HEK293 (cell line): ENCODE measurements at regions not wholly inside any gene's neighbourhood (a gene's known extent, or its start where the extent isn't known, plus 50 kb on each side); places are given as distances from the start of the nearest gene placed in this dataset.
A peak's percentile ranks its signal among the peaks of the same experiment; 100 is the strongest.

Experiments
- CTCF ChIA-PET: fragments of 350-600 bp; formaldehyde crosslinking; extraction: SDS; loops from one replicate; lab custom pipeline; 2021; ENCODE audit warnings: antibody characterized with exemption; lab: Yijun Ruan, JAX
- POLR2A ChIA-PET: fragments of 300-600 bp; formaldehyde crosslinking; extraction: SDS; loops from one replicate; lab custom pipeline; 2020; ENCODE audit warnings: antibody characterized with exemption, inconsistent platforms; lab: Yijun Ruan, JAX
- H3K27ac ChIP-seq: fragments of 200-500 bp; sonication (Bioruptor generic); 2 replicates; pipeline ENCODE4 v1.5.1; 2014; ENCODE audit warnings: low read depth, low read length, control low read depth, inconsistent platforms; ENCODE audit errors: extremely low read depth
- H3K36me3 ChIP-seq, 2 experiments: fragments of 200-500 bp in 1 of 2; sonication (Bioruptor generic) in 1 of 2; 1 replicate in 1 of 2; 2 replicates in 1 of 2; pipeline ENCODE4 v1.5.1; 2014 to 2017; ENCODE audit warnings: inconsistent platforms in 2 of 2, low read length in 2 of 2; ENCODE audit not compliant: control insufficient read depth in 2 of 2, insufficient read depth in 1 of 2
- H3K4me1 ChIP-seq: fragments of 200-500 bp; sonication (Bioruptor generic); 2 replicates; pipeline ENCODE4 v1.5.1; 2014; ENCODE audit warnings: mild to moderate bottlenecking, low read length, inconsistent platforms; ENCODE audit not compliant: control insufficient read depth, insufficient read depth
- H3K4me3 ChIP-seq: 2 replicates; pipeline ENCODE4 v1.5.1; 2011; ENCODE audit warnings: low read depth, mild to moderate bottlenecking, control low read depth, low read length, moderate library complexity
- H3K9me3 ChIP-seq: fragments of 200-500 bp; sonication (Bioruptor generic); 2 replicates; pipeline ENCODE4 v1.5.1; 2014; ENCODE audit warnings: low read depth, low read length, inconsistent platforms; ENCODE audit not compliant: control insufficient read depth, insufficient read depth
- FEZF1 ChIP-seq: fragments of 450-650 bp; formaldehyde crosslinking; IDR thresholded peaks from 2 replicates; pipeline ENCODE4 v1.5.1; 2016; ENCODE audit warnings: missing biosample characterization, missing genetic modification characterization
- OVOL3 ChIP-seq: fragments of 450-650 bp; formaldehyde crosslinking; IDR thresholded peaks from 2 replicates; pipeline ENCODE4 v1.5.1; 2016; ENCODE audit warnings: missing biosample characterization, missing genetic modification characterization
- PBX3 ChIP-seq: sonication (generic); formaldehyde crosslinking; IDR thresholded peaks from 2 replicates; pipeline ENCODE4 v1.8.1; 2022; ENCODE audit warnings: mild to moderate bottlenecking, moderate library complexity, missing genetic modification reagents
- SCRT2 ChIP-seq: fragments of 450-650 bp; formaldehyde crosslinking; IDR thresholded peaks from 2 replicates; pipeline ENCODE4 v1.5.1; 2016; ENCODE audit warnings: missing biosample characterization, missing genetic modification characterization
- WT1 ChIP-seq: fragments of 450-650 bp; formaldehyde crosslinking; IDR thresholded peaks from 2 replicates; pipeline ENCODE4 v1.5.1; 2016; ENCODE audit warnings: missing biosample characterization, missing genetic modification characterization
- ZBTB44 ChIP-seq: fragments of 450-650 bp; IDR thresholded peaks from 2 replicates; pipeline ENCODE4 v1.5.1; 2018; ENCODE audit warnings: missing biosample characterization, mild to moderate bottlenecking, missing genetic modification characterization
- ZEB2 ChIP-seq: fragments of 450-650 bp; formaldehyde crosslinking; IDR thresholded peaks from 2 replicates; pipeline ENCODE4 v1.5.1; 2016; ENCODE audit warnings: missing biosample characterization, missing genetic modification characterization
- ZFP37 ChIP-seq: fragments of 450-650 bp; formaldehyde crosslinking; IDR thresholded peaks from 2 replicates; pipeline ENCODE4 v1.5.1; 2016; ENCODE audit warnings: missing biosample characterization, missing genetic modification characterization
- ZNF112 ChIP-seq: fragments of 450-650 bp; formaldehyde crosslinking; IDR thresholded peaks from 2 replicates; pipeline ENCODE4 v1.5.0; 2017; ENCODE audit warnings: missing biosample characterization, missing genetic modification characterization
- ZNF133 ChIP-seq: fragments of 450-650 bp; formaldehyde crosslinking; IDR thresholded peaks from 2 replicates; pipeline ENCODE4 v1.5.1; 2016; ENCODE audit warnings: missing biosample characterization, missing genetic modification characterization
- ZNF169 ChIP-seq: fragments of 450-650 bp; formaldehyde crosslinking; IDR thresholded peaks from 2 replicates; pipeline ENCODE4 v1.5.1; 2016; ENCODE audit warnings: missing biosample characterization, missing genetic modification characterization
- ZNF221 ChIP-seq: fragments of 450-650 bp; formaldehyde crosslinking; IDR thresholded peaks from 2 replicates; pipeline ENCODE4 v1.5.1; 2017; ENCODE audit warnings: missing biosample characterization, missing genetic modification characterization, borderline replicate concordance
- ZNF24 ChIP-seq: fragments of 450-650 bp; formaldehyde crosslinking; IDR thresholded peaks from 2 replicates; pipeline ENCODE4 v1.5.1; 2016; ENCODE audit warnings: missing biosample characterization, missing genetic modification characterization
- ZNF394 ChIP-seq: fragments of 450-650 bp; formaldehyde crosslinking; IDR thresholded peaks from 2 replicates; pipeline ENCODE4 v1.5.1; 2016; ENCODE audit warnings: missing biosample characterization, missing genetic modification characterization, mild to moderate bottlenecking, moderate library complexity, borderline replicate concordance
- ZNF521 ChIP-seq: fragments of 450-650 bp; formaldehyde crosslinking; IDR thresholded peaks from 2 replicates; pipeline ENCODE4 v1.5.1; 2017; ENCODE audit warnings: missing biosample characterization, mild to moderate bottlenecking, missing genetic modification characterization
- ZNF580 ChIP-seq: fragments of 450-650 bp; formaldehyde crosslinking; IDR thresholded peaks from 2 replicates; pipeline ENCODE4 v1.5.1; 2016; ENCODE audit warnings: missing biosample characterization, missing genetic modification characterization
- ZNF670 ChIP-seq: fragments of 450-650 bp; formaldehyde crosslinking; IDR thresholded peaks from 2 replicates; pipeline ENCODE4 v1.5.1; 2016; ENCODE audit warnings: missing biosample characterization, missing genetic modification characterization, low read depth

- Histone ChIP-seq H3K4me1 (no peaks in the 10 kb centered on the region), H3K4me3 (no peak overlapping the region), H3K9me3 (no peaks in the 10 kb centered on the region)
- POLR2A ChIA-PET, result no interaction called here
- TF ChIP-seq OVOL3 (tag by site-specific recombination) (no peak), ZNF521 (tag by site-specific recombination) (no peak), ZNF394 (tag by site-specific recombination) (no peak), FEZF1 (tag by site-specific recombination) (no peak), ZNF670 (tag by site-specific recombination) (no peak), ZBTB44 (tag by site-specific recombination) (no peak), ZNF24 (no peak), ZEB2 (tag by site-specific recombination) (no peak), PBX3 (CRISPR knock-in tag) (no peak)
- TF ChIP-seq, all 188 proteins: peak for 0
- H3K36me3 ChIP-seq, result no peaks in the 10 kb centered on the region
- CTCF ChIA-PET, result no interaction called here
- no peak overlapping the region for H3K27ac ChIP-seq
These were observed 646.5 kb upstream of the GRAMD2B start for GRCh38 chr5:125776656-125777139.

- CTCF ChIA-PET, result interaction anchor here (0.7 kb wide), 1 partner anchor 57 kb away, joined by 3 read pairs; no protein-coding TSS in a partner anchor
- POLR2A ChIA-PET, result no interaction called here
- Histone ChIP-seq H3K4me1 (no peaks in the 10 kb centered on the region), H3K36me3 (no peaks in the 10 kb centered on the region), H3K9me3 (no peaks in the 10 kb centered on the region), H3K4me3 (no peak overlapping the region), H3K27ac (no peak overlapping the region)
- TF ChIP-seq ZFP37 (tag by site-specific recombination) (no peak), ZNF169 (no peak), ZNF221 (no peak), ZNF24 (no peak), SCRT2 (tag by site-specific recombination) (0 out of 2 replicates have a peak, but pooled peaks have one; percentile 15)
These were observed 644.4 kb upstream of the GRAMD2B start for GRCh38 chr5:125778791-125779190.

GRCh38 chr5:125785407-125785806 is 637.8 kb upstream of the GRAMD2B start:
- no peak overlapping the region for H3K27ac ChIP-seq
- no peaks in the 10 kb centered on the region for H3K4me1 ChIP-seq
- H3K4me3 ChIP-seq, result no peak overlapping the region
- TF ChIP-seq ZNF133 (tag by site-specific recombination), result peak; percentile 92
- no peak for TF ChIP-seq ZNF580 (tag by site-specific recombination)
- ChIA-PET POLR2A (no interaction called here), CTCF (no interaction called here)
- no peaks in the 10 kb centered on the region for H3K36me3 ChIP-seq
- no peaks in the 10 kb centered on the region for H3K9me3 ChIP-seq

- POLR2A ChIA-PET, result no interaction called here
- no peaks in the 10 kb centered on the region for H3K4me1 ChIP-seq
- H3K36me3 ChIP-seq, result no peaks in the 10 kb centered on the region
- TF ChIP-seq ZNF112 (tag by site-specific recombination), result no peak
- peak; percentile 29; the same call in 1 of the 2 replicates for TF ChIP-seq WT1
- H3K4me3 ChIP-seq, result no peak overlapping the region
- H3K27ac ChIP-seq, result no peak overlapping the region
- CTCF ChIA-PET, result interaction anchor here (0.5 kb wide), 1 partner anchor 10 kb away, joined by 3 read pairs; no protein-coding TSS in a partner anchor
- no peaks in the 10 kb centered on the region for H3K9me3 ChIP-seq
These were observed 637.2 kb upstream of the GRAMD2B start for GRCh38 chr5:125786021-125786420.
